OCI-LY3 (cell line): ENCODE measurements at regions not wholly inside any gene's neighbourhood (a gene's known extent, or its start where the extent isn't known, plus 50 kb on each side); places are given as distances from the start of the nearest gene placed in this dataset.

ENCODE experiments used
- EZH2phosphoT487 ChIP-seq: fragments of 200-600 bp; shearing (Covaris generic); IDR thresholded peaks from 2 replicates; pipeline ENCODE4 v1.6.1; 2018; ENCODE audit warnings: antibody characterized with exemption, mixed run types, low read depth
- TF ChIP-seq, protein P1 (sequence below): fragments of 200-600, 300-600 bp; sonication (generic); IDR thresholded peaks from 2 replicates; pipeline ENCODE4 v1.5.1; 2014; ENCODE audit warnings: antibody characterized with exemption, low read length, low read depth

DNA sequence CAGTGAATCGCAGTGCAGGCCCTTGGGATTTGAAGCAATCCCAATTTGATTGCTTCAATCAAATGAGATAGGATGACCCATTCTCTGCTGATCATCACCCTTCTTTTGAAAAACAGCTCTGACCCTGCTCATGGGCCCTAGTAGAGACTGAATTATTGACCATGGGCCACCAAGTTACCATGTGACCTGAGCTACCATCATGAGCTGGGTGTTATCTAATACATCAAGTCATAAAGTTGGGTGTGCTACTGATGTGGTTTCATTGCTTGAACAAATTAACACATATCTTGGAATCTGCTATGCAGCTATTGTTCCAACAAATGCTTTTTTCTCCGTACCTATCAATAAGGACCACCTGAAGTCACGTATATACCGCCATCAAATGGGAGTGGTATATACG lies 54.8 kb upstream of the CNKSR3 start:
- TF ChIP-seq, protein P1, sequence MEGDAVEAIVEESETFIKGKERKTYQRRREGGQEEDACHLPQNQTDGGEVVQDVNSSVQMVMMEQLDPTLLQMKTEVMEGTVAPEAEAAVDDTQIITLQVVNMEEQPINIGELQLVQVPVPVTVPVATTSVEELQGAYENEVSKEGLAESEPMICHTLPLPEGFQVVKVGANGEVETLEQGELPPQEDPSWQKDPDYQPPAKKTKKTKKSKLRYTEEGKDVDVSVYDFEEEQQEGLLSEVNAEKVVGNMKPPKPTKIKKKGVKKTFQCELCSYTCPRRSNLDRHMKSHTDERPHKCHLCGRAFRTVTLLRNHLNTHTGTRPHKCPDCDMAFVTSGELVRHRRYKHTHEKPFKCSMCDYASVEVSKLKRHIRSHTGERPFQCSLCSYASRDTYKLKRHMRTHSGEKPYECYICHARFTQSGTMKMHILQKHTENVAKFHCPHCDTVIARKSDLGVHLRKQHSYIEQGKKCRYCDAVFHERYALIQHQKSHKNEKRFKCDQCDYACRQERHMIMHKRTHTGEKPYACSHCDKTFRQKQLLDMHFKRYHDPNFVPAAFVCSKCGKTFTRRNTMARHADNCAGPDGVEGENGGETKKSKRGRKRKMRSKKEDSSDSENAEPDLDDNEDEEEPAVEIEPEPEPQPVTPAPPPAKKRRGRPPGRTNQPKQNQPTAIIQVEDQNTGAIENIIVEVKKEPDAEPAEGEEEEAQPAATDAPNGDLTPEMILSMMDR: no peak
- TF ChIP-seq EZH2phosphoT487: no peak
